ENCODE measurements at regions not wholly inside any gene's neighbourhood (a gene's known extent, or its start where the extent isn't known, plus 50 kb on each side); places are given as distances from the start of the nearest gene placed in this dataset.

DNA sequence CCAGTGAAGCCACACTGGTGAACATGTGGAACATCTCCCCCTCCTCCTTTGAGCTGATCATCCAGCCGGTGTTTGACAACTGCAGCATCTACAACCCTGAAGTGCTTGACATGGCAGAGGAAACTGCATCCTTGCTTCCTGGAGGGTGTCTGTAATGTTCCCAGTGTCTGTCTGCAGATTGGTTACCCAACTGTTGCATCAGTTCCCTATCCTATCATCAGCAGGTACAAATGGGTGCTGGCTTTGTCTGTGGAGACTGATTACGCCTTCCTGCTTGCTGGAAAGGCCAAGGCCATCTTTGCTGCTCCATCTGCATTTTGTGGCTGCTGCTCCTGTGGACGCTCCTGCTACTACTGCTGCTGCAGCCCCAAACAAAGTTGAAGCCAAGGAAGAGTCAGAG lies 83.5 kb downstream of the SKA1 start:
- Mint-ChIP-seq H3K4me1 (ENCODE audit: low read depth) (no peaks in the 10 kb centered on the region), H3K4me3 (no peak overlapping the region), H3K27me3 (no peaks in the 10 kb centered on the region), H3K27ac (no peak overlapping the region), H3K9me3 (no peaks in the 10 kb centered on the region), H3K36me3 (ENCODE audit: low read depth) (no peaks in the 10 kb centered on the region)
- CTCF ChIA-PET, result no interaction called here
- POLR2A ChIA-PET, result no interaction called here
- DNase-seq, result no peak
- TF ChIP-seq, protein P1, sequence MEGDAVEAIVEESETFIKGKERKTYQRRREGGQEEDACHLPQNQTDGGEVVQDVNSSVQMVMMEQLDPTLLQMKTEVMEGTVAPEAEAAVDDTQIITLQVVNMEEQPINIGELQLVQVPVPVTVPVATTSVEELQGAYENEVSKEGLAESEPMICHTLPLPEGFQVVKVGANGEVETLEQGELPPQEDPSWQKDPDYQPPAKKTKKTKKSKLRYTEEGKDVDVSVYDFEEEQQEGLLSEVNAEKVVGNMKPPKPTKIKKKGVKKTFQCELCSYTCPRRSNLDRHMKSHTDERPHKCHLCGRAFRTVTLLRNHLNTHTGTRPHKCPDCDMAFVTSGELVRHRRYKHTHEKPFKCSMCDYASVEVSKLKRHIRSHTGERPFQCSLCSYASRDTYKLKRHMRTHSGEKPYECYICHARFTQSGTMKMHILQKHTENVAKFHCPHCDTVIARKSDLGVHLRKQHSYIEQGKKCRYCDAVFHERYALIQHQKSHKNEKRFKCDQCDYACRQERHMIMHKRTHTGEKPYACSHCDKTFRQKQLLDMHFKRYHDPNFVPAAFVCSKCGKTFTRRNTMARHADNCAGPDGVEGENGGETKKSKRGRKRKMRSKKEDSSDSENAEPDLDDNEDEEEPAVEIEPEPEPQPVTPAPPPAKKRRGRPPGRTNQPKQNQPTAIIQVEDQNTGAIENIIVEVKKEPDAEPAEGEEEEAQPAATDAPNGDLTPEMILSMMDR (IDR thresholded peaks at IDR 0.05), result no peak
- intact Hi-C loops (cut with micrococcal nuclease), result no loop called here
- ATAC-seq, result no peak

DNA sequence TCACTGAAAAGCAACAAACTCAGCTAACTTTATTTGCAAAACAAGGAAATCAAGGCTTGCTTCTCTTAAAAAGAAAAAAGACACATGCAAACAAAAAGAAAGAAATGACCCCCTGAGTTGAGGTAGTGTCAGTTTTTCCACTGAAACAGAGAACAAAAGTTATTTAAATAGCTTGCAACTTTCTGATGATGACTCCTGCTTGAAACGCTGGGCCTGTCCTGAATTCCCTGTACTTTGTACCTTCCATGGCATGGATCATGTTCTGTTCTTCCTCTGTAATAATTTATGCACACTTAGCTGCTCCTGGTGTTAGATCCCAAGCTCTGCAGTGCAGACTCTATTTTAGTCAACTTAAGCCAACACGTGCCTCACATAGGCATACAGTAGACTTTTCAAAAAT lies 84.0 kb downstream of the SKA1 start:
- TF ChIP-seq, protein P1 (IDR thresholded peaks at IDR 0.05), result no peak
- H3K36me3 Mint-ChIP-seq (ENCODE audit: low read depth), result no peaks in the 10 kb centered on the region
- POLR2A ChIA-PET, result no interaction called here
- intact Hi-C loops (cut with micrococcal nuclease), result no loop called here
- ATAC-seq, result no peak
- no peak for DNase-seq
- no peak overlapping the region for H3K27ac Mint-ChIP-seq
- no peak overlapping the region for H3K4me3 Mint-ChIP-seq
- CTCF ChIA-PET, result no interaction called here
- no peaks in the 10 kb centered on the region for H3K4me1 Mint-ChIP-seq (ENCODE audit: low read depth)
- H3K27me3 Mint-ChIP-seq, result no peaks in the 10 kb centered on the region
- H3K9me3 Mint-ChIP-seq, result no peaks in the 10 kb centered on the region

DNA sequence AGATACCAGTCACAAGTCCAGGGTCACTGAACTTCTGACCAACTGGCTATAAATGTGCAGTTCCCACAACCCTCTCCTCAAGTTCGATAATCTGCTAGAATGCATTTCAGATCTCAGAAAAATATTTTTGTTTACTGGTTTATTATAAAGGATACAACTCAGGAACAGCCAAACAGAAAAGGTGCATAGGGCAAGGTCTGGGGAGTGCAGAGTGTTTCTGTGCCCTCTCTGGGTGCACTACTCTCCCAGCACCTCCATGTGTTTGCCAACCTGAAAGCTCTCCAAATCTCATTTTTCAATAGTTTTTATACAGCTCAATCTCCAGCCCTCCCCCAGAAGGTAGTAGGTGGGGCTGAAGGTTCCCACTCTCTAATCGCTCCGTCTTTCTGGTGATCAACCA lies 85.2 kb downstream of the SKA1 start:
- no peaks in the 10 kb centered on the region for H3K4me1 Mint-ChIP-seq (ENCODE audit: low read depth)
- ChIA-PET CTCF (no interaction called here), POLR2A (no interaction called here)
- no peaks in the 10 kb centered on the region for H3K27me3 Mint-ChIP-seq
- DNase-seq (no peak), ATAC-seq (no peak)
- H3K4me3 Mint-ChIP-seq, result no peak overlapping the region
- no peak overlapping the region for H3K27ac Mint-ChIP-seq
- H3K9me3 Mint-ChIP-seq, result no peaks in the 10 kb centered on the region
- intact Hi-C loops (cut with micrococcal nuclease), result no loop called here
- TF ChIP-seq, protein P1 (IDR thresholded peaks at IDR 0.05), result no peak
- no peaks in the 10 kb centered on the region for H3K36me3 Mint-ChIP-seq (ENCODE audit: low read depth)

DNA sequence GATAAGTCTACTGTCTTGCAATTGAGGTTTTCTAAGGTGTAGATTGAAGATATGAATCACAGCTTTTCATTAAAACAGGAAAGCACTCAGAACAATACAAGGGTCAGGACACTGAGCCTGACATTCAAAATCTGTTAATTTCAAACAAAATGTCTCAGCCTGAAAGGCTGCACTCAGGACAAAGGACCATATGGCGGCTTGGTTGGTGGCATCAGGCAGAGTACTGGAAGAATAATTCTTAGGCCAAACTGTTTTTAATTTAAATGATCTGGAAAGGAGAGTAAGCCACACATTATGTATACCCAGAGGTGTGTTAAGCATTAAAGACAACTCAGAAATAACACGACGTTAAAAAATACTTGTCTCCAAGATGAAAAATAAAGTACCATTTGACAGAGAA lies 85.9 kb downstream of the SKA1 start:
- ChIA-PET CTCF (no interaction called here), POLR2A (no interaction called here)
- TF ChIP-seq, protein P1 (IDR thresholded peaks at IDR 0.05), result no peak
- no peaks in the 10 kb centered on the region for H3K36me3 Mint-ChIP-seq (ENCODE audit: low read depth)
- H3K4me1 Mint-ChIP-seq (ENCODE audit: low read depth), result no peaks in the 10 kb centered on the region
- no peak overlapping the region for H3K27ac Mint-ChIP-seq
- no peak overlapping the region for H3K4me3 Mint-ChIP-seq
- DNase-seq (no peak), ATAC-seq (no peak)
- intact Hi-C loops (cut with micrococcal nuclease), result no loop called here
- H3K27me3 Mint-ChIP-seq, result no peaks in the 10 kb centered on the region
- H3K9me3 Mint-ChIP-seq, result no peaks in the 10 kb centered on the region

DNA sequence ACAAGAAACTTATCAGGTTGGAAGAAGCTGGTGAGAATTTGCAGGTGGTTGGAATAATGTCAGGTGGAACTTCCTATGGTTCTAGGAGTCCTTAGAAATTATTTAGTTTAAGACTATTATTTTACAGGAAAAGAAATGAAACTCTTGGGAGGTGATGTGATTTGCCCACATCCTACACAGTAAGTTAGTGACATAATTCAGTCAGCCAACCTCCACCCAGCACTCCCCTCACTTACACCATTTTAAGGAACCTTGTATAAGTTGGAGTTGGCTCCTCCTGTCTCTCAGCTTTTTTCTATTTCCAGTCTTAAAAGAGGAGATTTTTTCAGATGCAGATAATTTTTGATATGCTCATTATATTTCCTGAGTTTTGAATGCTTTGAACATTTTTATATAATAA lies 86.4 kb downstream of the SKA1 start:
- H3K36me3 Mint-ChIP-seq (ENCODE audit: low read depth), result no peaks in the 10 kb centered on the region
- ChIA-PET CTCF (no interaction called here), POLR2A (interaction anchor here (1.0 kb wide), 1 partner anchor 13 kb away, joined by 3 read pairs; no protein-coding TSS in a partner anchor)
- intact Hi-C loops (cut with micrococcal nuclease), result no loop called here
- DNase-seq (no peak), ATAC-seq (no peak)
- H3K4me3 Mint-ChIP-seq, result no peak overlapping the region
- H3K9me3 Mint-ChIP-seq, result no peaks in the 10 kb centered on the region
- TF ChIP-seq, protein P1 (IDR thresholded peaks at IDR 0.05), result no peak
- H3K4me1 Mint-ChIP-seq (ENCODE audit: low read depth), result no peaks in the 10 kb centered on the region
- no peak overlapping the region for H3K27ac Mint-ChIP-seq
- H3K27me3 Mint-ChIP-seq, result no peaks in the 10 kb centered on the region
